ENCODE measurements at regions not wholly inside any gene's neighbourhood (a gene's known extent, or its start where the extent isn't known, plus 50 kb on each side); places are given as distances from the start of the nearest gene placed in this dataset.

GRCh38 chrX:20663336-20663735 lies 396.6 kb upstream of the RPS6KA3 start:
- no peaks in the 10 kb centered on the region for H3K27me3 ChIP-seq
- H3K4me3 ChIP-seq (ENCODE audit: low read depth in 1 of 2, low read length in 1 of 2) = no peak overlapping the region
- no peak overlapping the region for H3K27ac ChIP-seq
- H3K36me3 ChIP-seq = no peaks in the 10 kb centered on the region
- H3K9me3 ChIP-seq = no peaks in the 10 kb centered on the region
- no peaks in the 10 kb centered on the region for H3K4me1 ChIP-seq (ENCODE audit: control insufficient read depth in 1 of 2, insufficient read depth in 1 of 2, low read depth in 1 of 2, low read length in 1 of 2)
- TF ChIP-seq CTCF (IDR thresholded peaks at IDR 0.05) = no peak

- TF ChIP-seq CTCF (IDR thresholded peaks at IDR 0.05) = no peak
- Histone ChIP-seq H3K27ac (no peak overlapping the region), H3K27me3 (no peaks in the 10 kb centered on the region), H3K36me3 (no peaks in the 10 kb centered on the region), H3K4me3 (ENCODE audit: low read depth in 1 of 2, low read length in 1 of 2) (no peak overlapping the region), H3K4me1 (ENCODE audit: control insufficient read depth in 1 of 2, insufficient read depth in 1 of 2, low read depth in 1 of 2, low read length in 1 of 2) (no peaks in the 10 kb centered on the region), H3K9me3 (no peaks in the 10 kb centered on the region)
These were observed 390.0 kb upstream of the RPS6KA3 start for GRCh38 chrX:20656721-20657120.

- Histone ChIP-seq H3K27me3 (no peaks in the 10 kb centered on the region), H3K27ac (no peak overlapping the region), H3K4me3 (ENCODE audit: low read depth in 1 of 2, low read length in 1 of 2) (no peak overlapping the region), H3K36me3 (no peaks in the 10 kb centered on the region), H3K9me3 (no peaks in the 10 kb centered on the region), H3K4me1 (ENCODE audit: control insufficient read depth in 1 of 2, insufficient read depth in 1 of 2, low read depth in 1 of 2, low read length in 1 of 2) (no peaks in the 10 kb centered on the region)
- TF ChIP-seq CTCF (IDR thresholded peaks at IDR 0.05) = no peak
These were observed 387.9 kb upstream of the RPS6KA3 start for GRCh38 chrX:20654596-20655106.

GRCh38 chrX:20653070-20653469 lies 386.4 kb upstream of the RPS6KA3 start:
- Histone ChIP-seq H3K9me3 (no peaks in the 10 kb centered on the region), H3K4me1 (ENCODE audit: control insufficient read depth in 1 of 2, insufficient read depth in 1 of 2, low read depth in 1 of 2, low read length in 1 of 2) (no peaks in the 10 kb centered on the region), H3K27me3 (no peaks in the 10 kb centered on the region), H3K4me3 (ENCODE audit: low read depth in 1 of 2, low read length in 1 of 2) (no peak overlapping the region), H3K27ac (no peak overlapping the region), H3K36me3 (no peaks in the 10 kb centered on the region)
- TF ChIP-seq CTCF (IDR thresholded peaks at IDR 0.05) = no peak

- H3K4me1 ChIP-seq (ENCODE audit: control insufficient read depth in 1 of 2, insufficient read depth in 1 of 2, low read depth in 1 of 2, low read length in 1 of 2) = no peaks in the 10 kb centered on the region
- no peaks in the 10 kb centered on the region for H3K9me3 ChIP-seq
- H3K27ac ChIP-seq = no peak overlapping the region
- no peak for TF ChIP-seq CTCF (IDR thresholded peaks at IDR 0.05)
- no peak overlapping the region for H3K4me3 ChIP-seq (ENCODE audit: low read depth in 1 of 2, low read length in 1 of 2)
- no peaks in the 10 kb centered on the region for H3K27me3 ChIP-seq
- no peaks in the 10 kb centered on the region for H3K36me3 ChIP-seq
These were observed 375.2 kb upstream of the RPS6KA3 start for GRCh38 chrX:20641954-20642353.

GRCh38 chrX:20639115-20639514 lies 372.4 kb upstream of the RPS6KA3 start:
- H3K4me1 ChIP-seq (ENCODE audit: control insufficient read depth in 1 of 2, insufficient read depth in 1 of 2, low read depth in 1 of 2, low read length in 1 of 2) = no peaks in the 10 kb centered on the region
- H3K27ac ChIP-seq = no peak overlapping the region
- no peak for TF ChIP-seq CTCF (IDR thresholded peaks at IDR 0.05)
- no peaks in the 10 kb centered on the region for H3K9me3 ChIP-seq
- H3K4me3 ChIP-seq (ENCODE audit: low read depth in 1 of 2, low read length in 1 of 2) = no peak overlapping the region
- H3K27me3 ChIP-seq = no peaks in the 10 kb centered on the region
- no peaks in the 10 kb centered on the region for H3K36me3 ChIP-seq
